Stimulated activated CD4-positive, alpha-beta T cell treated with anti-CD3 and anti-CD28 coated beads, Interleukin-4, amount 100 ng/mL, for 24 hours (primary cell): ENCODE measurements at regions not wholly inside any gene's neighbourhood (a gene's known extent, or its start where the extent isn't known, plus 50 kb on each side); places are given as distances from the start of the nearest gene placed in this dataset.
"Not testable (repeated sequence)": the region's sequence is repeated elsewhere in the genome, so short reads cannot be mapped to it uniquely, and the experiment has no call there.

Source experiments
- DNase-seq: peaks from one replicate; pipeline ENCODE4 v3.0.0-alpha.2; 2020

DNA sequence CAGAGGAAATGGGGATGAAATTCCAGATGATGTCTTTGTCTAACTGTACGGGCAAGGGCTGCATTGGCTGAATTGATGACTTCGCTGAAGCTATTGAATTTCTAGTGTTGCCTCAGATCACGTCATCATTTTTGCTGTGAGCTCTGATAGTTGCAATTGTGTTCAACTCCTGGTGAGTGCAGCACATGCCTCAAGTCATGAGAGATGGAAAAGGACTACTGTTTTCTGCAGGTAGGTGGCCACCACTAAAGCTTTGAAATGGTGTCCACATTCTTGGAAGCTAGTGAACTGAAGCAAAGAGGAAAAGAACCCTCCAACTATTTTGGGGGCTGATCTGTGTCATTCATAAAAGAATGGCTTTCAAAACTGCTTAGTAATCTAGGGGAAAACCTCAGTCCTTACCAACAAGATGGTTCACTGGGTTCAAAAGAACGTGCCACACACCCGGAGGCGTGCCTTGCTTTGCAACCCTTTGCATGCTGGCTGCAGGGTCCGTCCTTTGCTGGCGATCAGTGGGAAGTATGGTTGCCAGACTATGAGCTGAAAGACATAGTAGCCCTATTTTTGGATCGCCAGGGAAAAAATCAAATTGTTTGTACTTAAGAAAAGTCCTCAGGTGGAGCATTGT, 88.1 kb upstream of the STOX2 start:
- DNase-seq, result no peak

DNA sequence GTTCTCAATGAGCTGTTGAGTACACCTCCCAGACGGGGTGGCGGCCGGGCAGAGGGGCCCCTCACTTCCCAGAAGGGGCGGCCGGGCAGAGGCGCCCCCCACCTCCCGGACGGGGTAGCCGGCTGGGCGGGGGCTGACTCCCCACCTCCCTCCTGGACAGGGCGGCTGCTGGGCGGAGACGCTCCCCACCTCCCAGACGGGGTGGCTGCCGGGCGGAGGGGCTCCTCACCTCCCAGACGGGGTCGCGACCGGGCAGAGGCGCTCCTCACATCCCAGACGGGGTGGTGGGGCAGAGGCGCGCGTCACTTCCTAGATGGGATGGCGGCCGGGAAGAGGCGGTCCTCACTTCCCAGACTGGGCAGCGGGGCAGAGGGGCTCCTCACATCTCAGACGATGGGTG, 86.5 kb upstream of the STOX2 start:
- not testable (repeated sequence) for DNase-seq

DNA sequence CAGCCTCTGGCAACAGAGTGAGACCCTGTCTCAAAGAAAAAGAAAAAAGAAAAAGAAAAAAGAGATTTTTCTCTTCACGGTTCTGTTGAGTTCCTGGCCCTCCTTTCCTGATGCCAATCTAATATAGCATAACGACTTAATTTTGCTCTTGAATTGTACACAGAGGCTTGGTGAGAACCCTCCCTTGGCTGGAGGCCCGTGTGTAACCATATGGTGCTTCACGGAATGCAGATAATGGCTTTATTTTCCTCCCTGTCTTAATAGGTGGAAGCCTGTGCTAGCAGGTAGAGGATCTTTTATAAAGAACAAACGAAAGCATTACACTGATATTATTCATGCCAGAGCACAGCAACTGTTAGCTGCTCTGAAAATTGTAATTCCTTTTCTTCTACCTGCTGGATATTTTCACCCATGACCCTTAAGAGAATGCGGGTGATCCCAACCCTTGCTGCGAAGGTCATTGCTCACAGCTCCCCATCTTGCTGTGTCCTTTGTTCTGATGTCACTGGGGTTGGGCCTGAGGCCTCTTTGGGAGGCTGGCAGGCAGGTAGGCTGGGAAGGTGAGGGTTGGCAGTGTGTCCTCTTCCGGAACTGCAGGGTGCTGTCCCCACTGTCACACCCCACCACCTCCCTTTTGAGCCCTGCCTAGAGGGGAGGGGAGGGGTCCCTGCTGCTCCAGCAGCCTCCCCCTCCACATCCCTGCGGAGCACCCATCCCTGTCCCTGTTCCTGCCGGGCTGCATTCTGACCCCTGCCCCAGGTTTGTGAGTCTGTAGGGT, 83.8 kb upstream of the STOX2 start:
- DNase-seq, result no peak

DNA sequence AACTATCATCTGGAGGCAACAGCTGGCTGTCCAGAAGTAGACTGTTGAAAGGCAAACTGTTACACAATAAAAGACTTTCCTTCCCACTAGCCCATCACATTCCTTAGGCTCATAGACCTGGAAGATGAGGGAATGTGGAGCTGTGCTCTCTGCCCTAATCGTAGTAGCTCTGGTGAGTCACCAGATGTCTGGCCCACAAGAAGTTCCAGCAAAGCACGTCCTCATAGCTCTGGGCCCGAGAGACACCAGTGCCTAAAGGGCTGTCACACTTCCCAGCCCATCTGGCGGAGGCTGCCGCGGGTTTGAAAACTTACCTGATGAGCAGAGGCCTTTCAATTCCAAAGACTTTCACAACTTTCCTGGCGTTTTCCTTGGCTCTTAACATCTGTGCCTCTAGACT, 81.7 kb upstream of the STOX2 start:
- no peak for DNase-seq

DNA sequence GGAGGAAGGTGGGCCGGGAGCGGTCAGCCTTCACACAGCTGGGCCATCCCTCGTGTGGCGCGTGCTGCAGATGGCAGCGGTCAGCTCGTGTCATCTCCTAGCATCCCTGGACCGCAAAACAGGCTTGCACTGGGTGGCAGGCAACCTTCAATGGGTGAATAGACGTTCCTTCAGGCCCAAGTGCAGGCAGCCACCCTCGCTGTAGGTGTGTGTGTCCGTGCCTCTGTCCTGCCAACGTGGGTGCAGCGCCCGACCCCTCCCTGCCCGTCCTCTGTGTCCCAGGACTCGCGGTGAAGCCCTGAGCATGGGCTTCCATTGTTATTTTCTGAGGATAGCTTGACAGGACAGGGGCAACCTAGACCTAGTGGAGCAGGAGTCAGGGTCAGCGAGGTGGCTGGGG, 79.8 kb upstream of the STOX2 start:
- no peak for DNase-seq

DNA sequence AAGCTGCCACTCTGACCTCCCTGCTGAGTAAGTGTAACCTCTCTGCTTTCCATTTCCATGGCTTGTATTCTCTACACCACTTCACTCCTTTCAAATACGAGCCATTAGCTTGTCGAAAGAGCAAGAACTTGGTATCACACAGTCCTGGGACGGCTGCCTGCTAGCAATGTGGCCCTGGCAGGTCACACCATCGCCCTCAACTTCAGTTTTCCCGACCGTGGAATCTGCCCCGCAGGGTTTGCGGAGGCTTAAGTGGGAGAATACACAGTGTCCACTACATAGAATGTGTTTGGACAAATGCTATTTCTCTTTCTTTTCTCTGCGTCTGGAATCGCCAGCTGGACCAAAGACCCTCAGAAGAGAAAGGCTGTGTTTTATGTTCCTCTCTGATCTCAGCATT, 78.6 kb upstream of the STOX2 start:
- DNase-seq, result no peak

DNA sequence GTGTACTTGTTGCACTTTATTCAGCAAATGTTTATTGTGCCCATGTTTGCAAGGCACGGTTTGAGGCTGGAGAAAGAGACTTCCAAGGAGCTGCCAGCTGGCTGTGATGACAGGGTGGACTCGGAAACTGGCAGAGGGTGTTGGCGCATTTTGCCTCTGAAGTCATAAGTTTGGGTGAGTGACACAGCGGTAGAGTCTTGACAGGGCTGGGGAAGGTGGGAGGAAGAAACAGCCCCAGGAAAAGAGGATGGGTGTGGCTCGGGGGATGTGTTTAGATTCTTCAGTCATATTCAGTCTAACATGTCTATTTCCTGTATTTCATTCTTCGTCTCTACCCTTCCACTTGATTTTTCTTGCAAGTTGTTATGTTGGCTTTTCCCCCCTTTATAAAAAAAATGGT, 77.0 kb upstream of the STOX2 start:
- DNase-seq, result no peak

DNA sequence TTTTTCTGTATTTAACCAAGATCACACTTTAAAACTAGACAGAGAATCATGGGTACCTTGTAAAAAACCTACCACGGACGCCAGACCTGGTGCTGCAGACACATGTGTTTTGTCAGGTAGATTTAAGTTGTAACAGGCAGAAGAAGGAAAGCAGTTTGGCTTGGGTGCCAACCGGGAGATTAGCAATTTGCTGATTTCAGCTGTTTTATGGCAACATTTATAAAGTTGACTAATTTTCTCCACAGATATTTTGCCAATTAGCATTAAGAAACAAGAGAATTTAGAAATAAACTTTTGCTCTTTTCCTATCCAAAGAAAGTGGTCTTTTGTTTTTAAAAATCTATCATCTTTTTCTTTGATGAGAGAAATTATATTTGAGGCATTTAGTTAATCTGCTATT, 76.3 kb upstream of the STOX2 start:
- no peak for DNase-seq

DNA sequence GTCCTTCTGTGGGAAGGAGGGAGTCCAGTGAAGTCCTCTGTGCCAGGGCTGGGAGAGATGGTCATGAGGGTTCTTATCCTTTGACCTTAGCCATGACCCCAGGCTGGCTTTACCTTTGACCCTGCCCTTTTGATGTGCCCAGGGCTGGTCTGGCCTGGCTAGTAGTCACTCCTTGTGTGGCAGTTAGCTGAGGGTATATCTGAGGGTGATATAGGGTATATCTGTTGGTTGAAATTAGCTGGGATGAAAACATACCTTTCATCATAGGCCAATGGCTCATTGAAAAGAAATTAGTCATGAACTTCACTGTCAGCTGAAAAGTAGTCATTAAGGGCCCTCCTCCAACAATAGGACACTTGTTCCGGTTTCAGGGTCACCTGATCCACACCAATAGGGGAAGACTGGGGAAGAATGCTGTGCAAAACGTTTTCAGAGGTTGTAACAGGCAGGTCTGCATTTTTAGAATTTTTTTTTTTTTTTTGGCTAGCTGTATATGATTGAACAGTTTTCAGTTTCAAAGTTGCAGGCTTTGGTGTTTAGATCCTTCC, 74.6 kb upstream of the STOX2 start:
- DNase-seq, result no peak

DNA sequence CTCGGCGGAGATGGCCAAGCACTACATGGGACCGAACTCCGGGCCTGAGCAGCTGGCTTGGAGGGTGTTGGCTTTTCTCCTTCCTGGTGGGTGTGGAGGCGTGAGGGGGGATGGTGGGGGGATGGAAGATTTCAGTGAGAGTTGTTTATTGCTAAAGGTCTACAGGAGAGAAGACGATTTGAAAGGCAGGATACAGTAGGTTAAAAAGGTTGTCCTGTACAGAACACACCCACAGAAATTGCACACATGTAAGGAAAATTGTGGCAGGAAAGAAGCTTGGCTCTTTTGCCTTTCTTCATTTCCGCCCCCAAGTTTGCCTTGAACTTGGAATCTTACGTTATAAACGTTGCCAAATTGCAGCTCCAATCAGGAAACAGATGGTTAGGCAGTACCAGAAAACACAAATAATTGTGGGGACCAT, 74.1 kb upstream of the STOX2 start:
- no peak for DNase-seq

DNA sequence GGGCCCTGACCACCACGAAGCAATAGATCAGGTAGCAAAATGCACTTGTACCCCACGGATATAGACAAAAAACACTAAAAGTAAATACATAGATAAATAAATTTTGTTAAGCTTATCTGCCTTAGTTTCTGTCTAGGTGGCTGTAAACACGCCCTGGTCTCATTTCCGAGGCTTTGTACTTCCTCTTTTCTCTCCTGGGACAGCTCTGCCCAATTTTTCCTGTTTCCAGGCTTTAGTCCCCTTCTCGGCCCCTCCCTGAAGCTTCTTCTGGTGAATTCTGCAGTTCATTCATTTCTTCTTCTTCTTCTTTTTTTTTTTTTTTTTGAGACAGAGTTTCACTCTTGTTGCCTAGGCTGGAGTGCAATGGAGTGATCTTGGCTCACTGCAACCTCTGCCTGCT, 73.4 kb upstream of the STOX2 start:
- no peak for DNase-seq

DNA sequence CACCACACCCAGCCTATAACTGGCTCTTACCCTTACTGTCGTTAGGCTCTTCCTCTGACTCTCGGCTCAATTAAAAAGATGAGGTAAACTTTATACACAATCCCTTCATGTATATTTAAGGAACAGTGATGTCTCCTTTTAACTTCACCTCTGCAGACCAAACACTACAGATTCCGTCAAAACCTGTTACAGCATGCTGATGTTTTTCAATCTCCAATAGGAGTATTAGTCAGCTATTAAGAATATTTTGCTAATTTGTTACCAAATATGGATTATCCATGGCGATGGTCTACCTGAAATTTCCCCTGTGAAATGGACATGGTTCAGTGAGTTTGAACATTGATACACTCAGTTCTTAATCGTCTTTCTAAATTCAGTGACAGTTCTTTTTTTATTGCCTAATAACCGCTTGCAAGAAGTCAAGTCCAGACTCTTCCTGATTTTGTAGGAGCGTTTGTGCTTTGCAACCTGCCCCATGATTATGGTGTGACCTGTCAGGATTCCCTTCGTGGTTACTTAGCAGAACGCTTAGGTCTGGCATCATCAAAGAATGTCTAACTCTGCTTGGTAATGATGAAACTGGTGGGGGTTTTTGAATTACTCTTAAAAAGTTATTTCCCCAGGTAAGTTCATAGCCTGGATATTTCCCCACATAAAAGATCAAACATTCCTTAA, 72.2 kb upstream of the STOX2 start:
- DNase-seq, result no peak

DNA sequence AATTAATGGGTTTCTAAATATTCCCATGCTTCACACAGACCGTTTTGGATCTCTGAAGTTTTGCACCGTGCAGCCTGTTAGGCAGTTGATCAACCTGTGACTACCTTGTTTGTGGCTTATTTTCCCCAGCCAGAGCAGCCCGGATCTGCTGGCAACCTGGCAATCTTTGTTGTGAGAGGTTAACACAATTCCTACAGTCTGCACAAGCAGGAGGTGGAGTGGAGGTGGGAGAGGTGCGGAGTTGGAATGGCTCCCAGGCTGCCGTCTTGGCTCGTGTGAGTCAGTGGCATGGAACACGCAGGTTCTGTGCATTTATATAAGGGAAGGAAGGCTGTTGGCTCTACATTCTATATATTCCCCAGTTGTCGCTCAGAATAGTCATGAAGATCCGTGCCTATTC, 70.9 kb upstream of the STOX2 start:
- no peak for DNase-seq

DNA sequence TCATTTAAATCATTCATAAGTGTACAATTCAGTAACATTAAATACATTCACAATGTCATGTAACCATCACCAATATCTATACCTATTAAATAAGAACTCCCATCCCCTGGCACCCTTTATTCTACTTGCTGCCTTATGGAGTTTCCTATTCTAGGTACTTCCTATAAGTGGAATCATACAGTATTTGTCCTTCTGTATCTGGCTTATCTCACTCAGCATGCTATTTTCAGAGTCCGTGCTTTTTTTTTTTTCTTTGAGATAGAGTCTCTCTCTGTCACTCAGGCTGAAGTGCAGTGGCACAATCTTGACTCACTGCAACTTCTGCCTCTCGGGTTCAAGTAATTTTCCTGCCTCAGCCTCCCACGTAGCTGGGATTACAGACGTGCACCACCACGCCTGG, 67.9 kb upstream of the STOX2 start:
- no peak for DNase-seq

DNA sequence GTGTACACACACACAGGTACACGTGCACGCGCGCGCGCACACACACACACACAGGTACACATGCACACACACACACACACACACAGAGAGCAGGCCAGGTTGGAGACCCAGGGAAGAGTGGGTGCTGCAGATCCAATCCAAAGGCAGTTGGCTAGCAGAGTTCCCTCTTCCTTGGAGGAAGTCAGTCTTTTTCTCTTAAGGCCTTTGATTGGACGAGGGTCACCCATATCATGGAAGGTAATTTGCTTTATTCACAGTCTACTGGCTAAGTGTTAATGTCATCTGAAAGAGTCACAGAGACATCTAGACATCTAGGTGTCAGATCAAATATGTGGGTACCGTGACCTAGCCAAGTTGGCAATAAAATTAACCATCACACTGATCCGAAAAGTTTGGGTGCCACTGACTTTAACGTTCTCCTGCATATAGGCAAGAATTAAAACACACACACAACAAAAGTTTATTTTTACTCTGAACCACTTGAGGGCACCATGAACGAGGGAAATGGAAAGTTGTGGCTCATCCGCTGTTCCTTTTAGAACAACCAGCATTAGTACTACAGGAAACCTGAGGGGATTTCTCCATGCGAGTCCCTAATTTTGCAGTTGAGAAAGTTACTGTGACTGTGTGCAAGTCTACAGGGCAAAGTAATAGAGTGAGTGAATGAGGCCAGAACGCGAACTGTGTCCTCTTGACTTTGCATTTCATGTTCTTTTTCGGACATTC, 66.0 kb upstream of the STOX2 start:
- DNase-seq, result no peak

DNA sequence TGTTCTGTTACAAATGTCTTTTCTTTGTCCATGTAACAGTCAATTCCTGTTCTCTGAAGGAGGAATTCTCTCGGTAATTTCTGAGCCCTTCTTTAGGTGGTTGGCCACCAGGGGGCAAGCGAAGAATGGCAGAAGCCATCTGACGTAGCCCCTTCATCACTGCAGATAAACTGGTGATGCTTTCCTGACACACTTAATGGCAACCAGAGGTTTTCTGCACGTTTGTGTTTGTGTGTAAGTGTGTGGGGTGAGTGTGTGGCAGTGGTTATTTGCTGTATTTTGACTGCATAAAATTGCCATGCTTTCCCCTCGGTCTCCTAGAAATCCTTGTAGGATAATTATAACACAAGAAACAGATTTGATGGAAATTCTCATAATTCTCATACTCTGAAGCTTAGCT, 64.8 kb upstream of the STOX2 start:
- peak; percentile 71 for DNase-seq

DNA sequence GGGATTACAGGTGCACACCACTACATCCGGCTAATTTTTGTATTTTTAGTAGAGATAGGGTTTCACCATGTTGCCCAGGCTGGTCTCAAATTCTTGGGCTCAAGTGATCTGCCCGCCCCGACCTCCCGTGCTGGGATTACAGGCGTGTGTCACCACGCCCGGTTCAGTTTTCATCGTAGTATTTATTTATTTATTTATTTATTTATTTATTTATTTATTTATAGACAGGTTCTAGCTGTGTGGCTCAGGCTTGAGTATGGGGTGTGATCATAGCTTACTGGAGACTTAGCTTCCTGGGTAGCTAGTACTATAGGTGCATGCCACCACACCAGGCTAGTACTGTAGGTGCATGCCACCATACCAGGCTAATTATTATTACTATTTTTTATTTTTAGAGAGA, 64.1 kb upstream of the STOX2 start:
- no peak for DNase-seq

DNA sequence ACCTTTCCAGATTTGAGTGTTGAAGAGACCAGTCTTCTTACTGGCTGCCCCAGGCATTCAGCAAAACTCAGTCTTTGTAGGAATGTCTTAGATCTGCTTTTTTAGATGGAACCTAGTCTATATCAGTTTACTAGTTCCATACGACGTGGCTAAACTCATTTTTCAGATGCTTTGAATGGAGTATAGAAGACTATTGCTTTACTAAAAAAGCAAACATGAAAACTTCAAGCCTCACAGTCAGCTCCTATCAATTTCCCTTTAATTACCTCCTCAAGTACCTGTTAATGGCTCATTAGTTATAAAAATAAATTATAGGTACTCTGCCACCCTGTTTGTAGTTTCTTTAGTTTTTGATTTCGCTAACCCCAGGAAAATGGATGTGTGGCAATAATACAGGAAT, 63.0 kb upstream of the STOX2 start:
- DNase-seq, result no peak

DNA sequence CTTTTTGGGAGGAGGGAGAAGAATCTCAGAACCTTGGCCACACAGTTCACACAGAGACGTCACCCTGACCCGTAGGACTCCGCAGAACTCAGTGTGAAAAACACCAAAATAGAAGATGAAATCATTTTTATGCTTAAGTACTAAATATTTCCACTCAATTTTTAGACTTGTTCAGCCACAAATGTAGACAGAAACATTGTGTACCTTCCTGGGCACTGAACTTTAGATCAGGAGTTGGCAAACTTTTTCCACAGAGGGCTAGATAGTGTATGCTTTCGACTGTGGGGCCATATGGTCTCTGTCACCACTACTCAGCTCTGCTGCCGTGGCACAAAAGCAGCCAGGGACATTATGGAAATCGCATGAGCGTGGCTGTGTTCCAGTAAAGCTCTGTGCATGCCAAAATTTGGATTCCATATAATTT, 61.8 kb upstream of the STOX2 start:
- no peak for DNase-seq

DNA sequence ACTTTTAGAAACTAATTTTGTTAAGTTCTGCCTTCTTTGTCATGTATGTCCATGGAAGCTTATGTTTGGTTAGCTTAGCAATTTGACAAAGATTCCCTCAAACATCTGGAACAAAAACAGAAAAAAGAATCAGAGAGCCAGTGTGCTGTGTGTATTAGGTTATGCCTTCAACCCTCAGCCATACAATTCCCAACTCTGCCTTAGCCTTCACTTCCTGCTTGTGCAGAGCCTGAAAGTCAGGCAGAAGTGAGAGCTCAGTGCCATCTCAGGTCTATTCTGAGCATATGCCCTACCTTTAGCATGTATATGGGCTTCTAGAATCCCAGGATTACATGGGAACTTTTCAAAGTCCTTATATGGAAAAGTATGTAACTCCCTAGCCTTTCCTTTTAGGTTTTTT, 58.2 kb upstream of the STOX2 start:
- no peak for DNase-seq

DNA sequence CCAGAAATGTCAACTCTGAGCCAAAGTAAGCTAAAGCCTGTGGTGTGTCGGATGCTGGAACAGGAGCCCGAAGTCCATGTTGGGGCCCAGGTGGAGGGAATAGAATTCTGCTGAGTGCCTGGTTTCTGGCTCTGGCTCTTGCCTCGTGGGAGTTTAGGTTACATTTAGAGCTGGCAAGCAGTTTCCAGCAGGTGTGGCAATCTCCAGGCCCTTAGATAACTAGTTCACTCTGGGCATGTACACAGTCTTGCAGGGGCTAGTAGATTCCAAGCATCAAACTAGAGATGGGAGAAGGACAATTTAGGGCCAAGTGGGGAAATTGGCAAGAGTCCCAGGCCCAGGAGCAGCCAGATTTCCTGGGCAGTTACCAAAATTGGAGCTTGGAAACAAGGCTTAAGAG, 56.3 kb upstream of the STOX2 start:
- DNase-seq, result no peak

DNA sequence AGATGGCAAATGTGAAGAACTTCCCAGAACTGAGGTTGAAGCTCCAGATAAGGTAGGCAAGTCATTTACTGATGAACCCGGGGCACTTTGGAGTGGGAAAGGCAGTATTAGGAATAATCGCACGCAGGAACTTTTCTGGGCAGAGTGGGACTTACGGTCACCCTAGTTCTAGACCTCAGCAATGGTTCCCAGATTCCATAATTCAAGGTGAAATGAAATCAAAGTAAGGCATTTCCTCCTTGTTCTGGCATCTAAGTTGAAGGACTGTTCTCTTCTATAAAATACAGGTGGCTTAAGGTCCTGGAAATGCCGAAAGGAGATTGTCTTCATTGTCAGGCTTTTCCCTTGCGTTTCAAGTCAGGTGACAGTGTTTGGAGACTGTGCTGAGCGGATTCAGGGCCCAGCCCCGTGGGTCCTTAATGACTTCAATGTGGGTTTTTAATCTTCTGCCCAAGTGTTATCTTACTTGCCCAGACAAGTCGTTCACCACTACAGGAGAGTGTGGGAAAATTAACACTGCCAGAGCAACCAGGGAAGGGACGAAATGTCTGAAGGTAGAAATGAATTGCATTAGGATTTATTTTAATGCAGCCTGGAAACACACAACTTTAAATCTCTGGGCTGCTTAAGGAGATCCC, 52.1 kb upstream of the STOX2 start:
- no peak for DNase-seq

DNA sequence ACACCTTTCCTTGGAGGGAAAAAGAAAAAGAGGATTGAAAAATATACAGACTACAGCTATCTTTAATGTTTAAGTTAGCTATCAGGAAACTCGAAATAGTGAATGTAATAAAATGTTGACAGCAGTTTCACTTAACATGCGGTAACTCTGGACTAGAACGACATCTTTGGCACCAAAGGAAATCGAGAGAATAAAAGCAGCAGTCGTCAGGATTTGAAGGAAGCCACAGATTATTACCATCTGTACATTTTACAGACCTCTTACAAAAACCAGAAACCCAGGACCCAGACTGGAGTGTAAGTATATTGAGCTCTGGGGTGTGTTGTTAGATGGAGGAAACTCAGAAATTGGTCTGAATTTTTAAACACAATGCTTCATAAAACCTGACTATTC, 51.6 kb upstream of the STOX2 start:
- no peak for DNase-seq
